SHP77 treated with DMSO at 0.1 percent for 48 hours (cell line): ENCODE measurements at regions not wholly inside any gene's neighbourhood (a gene's known extent, or its start where the extent isn't known, plus 50 kb on each side); places are given as distances from the start of the nearest gene placed in this dataset.
"Not testable (repeated sequence)": the region's sequence is repeated elsewhere in the genome, so short reads cannot be mapped to it uniquely, and the experiment has no call there.

Experiments
- DNase-seq: peaks from one replicate; lab custom pipeline; 2025; lab: John Stamatoyannopoulos, UW

DNA sequence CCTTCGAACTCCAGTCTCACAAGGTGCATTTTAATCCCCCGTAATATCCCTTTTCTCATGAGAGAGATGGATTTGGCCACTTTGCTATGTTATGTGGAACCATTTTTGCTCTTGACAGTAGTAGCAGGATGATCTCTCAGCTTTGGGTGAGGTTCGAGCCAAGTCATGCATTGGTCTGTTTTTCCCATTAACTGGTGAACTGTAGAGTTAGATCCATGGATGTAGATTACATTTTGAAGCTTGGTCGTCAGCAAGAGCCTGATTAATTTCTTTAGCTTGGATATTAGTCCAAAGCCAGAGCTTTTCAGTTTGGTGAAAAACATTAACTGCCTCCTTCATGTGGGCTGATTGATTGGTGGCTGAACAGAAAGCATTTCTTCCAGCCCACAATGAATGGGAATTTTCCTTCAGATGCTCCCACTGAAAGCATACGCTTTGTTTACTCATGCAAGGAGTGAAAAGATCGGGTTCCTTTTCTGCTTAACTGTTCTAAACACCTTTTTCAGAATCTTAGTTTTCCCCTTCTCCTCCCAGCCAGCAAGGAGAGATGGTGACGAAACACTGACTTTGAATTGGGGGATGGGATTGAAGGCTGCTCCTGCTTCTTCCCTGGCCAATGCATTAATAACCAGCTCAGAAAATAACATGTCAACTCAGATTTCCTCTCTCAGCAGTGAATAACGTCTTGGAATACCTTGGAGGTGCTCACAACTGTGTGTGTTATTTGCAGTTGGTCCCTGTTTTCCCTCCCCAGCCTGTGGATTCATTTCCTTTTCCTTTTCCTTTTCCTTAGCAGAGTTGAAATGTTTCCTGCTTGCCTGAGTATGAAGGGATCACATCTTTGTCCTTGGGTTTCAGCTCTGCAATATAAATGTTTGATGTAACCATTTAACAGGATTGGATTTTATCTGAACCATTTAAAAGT lies 351.8 kb upstream of the FZD8 start:
- no peak for DNase-seq

DNA sequence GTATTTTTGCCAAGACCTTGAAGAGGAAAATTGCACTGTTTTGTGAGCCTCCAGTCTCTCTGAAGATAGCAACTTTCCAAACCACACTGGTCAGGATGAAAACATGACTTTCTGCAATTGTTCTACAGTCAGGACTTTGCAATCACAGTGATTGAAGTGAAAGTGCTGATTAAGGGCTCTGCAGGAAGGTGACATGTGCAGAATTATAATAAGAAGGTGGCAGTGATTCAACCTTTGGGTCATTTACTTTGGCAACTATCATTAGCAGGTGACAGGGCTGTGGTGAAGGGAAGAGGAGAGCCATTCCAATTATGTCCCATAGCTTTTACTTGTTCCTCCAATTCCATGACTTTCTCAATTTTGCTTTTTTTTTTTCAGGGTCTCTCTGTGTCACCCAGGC lies 350.0 kb upstream of the FZD8 start:
- no peak for DNase-seq

DNA sequence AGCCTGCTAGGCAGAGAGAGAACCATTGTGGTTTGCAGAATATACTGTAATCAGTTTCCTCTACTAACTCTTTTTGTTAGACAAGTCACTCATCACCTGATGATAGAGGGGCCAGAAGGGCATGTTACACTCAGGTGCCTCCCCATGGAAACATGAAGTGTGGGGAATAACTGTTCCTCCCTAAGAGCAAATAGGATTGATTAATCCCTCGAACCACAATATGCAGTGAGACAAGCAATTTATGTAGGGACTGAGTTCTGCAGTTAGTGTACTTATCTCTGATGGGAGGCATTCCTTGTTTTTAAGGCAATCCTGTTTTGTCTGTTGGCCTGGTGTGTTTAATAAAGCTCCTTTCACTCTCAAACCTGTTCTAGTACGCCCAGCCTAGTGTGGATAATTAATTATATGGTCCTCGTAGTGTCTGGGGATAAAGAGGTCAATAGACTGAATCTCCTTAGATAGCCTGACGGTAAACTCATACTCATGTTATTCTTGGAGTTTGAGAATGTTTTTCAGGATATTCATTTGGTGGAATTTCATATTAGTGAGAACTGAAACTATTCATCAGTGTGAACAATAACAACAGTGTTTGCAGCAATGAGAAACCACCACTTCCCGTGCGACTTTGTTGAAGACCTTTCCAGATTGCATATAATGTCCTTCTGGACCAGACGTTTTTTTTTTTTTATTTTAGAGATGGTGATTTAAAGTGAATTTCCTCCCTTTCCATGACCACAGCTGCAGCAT lies 344.8 kb upstream of the FZD8 start:
- no peak for DNase-seq

DNA sequence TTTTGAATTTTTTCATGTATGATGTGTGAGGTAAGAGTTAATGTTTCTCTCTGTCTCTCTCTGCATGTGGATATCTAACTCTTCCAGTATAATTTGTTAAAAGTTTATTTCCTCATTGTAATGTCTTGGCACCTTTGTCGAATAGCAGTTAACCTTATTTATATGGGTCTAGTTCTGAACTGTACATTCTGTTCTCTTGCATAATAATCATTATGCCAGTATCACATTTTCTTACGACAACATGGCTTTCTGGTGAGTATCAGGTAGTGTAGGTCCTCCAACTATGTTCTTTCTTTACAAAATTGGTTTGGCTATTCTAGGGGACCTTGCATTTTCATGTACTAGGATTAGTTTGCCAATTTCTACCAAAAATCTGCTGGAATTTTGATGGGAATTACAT lies 337.0 kb upstream of the FZD8 start:
- DNase-seq: no peak

DNA sequence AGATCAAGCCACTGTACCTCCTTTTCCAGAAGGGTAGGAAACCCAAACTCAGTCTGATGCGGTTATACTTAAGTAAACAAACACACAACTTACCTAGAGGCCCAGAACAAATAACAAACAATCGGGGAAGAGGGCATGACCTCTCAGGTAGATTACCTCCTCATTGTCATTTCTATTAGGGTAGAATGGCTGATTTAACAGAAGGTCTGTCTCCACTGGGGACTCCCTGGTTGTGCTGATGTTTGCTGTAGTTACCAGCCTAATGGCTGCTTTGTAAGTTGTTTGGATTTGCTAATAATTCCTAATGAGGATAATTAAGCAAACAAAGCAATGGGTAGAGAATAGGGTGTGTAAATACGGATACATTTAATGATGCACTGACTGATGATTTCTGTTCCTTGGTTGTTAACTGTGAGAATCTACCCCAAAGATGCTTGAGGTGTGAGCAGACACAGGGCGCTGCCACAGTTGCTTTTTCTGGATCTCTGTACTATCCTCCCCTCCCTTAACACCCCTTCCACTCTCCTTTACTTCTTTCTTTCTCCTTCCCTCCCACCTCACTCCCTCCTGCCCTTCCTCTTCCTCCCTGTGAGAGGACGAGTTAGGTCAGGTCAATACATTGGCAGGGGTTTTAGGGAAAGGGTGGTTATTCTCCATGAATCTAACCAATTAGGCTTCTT lies 332.0 kb upstream of the FZD8 start:
- not testable (repeated sequence) for DNase-seq

DNA sequence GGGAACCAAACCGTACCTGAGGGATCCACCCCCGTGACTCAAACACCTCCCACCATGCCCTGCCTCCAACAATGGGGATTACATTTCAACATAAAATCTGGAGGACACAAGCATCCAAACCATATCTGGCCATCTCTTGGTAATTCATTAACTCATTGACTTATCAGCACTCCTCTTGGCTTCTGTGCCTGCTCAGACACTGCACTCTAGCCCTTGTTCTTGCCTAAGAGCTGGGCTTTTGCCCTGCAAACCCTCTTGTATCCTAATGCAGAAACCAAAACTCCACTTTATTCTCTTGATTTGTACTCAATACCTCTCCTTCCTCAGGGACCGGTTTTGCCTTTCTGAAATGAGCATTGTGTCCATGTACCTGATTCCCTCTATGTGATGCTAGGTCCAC lies 330.2 kb upstream of the FZD8 start:
- DNase-seq: no peak

DNA sequence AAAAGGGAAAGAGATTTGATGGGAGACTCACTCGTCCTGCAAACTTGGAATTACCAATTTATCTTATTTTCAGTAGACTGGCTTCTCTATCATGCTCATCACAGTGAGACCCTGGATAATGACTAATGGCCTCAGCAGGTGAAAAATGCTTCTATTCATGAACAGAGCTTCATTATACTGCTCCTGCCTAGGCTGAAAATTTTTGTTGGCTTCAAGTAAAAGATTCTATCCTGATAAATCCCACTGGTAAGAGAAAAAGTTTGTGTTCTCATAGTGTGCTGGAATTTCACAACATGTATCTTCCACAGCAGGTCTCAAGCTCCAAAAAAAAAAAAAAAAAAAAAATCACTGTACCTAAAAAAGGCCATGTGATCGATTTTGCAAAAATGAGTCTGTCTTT lies 329.3 kb upstream of the FZD8 start:
- no peak for DNase-seq

DNA sequence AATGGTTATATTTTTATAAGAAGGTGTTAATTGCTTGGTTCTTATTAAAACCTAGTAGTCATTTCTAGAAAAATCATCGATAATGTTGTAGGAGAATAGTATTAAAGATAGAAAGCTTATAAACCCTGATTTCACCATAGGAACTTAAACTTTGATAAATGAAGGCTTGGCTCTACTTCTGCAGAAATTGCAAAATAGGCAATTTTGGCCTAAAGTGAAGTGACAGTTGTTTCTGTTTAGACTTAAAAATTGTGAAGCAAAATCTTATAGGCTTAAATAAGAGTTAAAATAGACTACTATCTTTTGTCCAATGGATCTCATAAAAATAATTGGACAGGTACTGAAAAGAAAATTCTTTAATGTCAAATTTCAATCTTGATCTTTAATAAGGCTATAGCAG lies 321.6 kb upstream of the FZD8 start:
- DNase-seq: no peak

DNA sequence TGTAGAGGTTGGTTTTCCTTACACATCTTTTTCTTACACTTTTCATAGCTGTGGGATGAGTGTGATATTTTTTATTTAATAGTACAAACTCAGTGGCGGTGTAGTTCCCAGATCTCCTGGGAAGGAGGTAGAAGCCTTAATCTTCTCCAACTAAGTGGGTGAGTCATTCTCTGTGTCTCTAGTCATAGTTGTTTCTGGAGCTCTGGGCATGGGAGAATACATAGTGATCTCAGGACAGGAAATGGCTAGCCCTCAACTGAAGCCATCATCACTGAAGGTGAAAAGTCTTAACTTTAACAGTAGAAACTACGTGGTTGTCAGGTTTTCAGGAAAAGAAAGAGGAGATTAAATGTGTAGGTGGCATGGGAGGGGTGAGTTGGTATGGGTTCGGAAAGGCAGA lies 319.4 kb upstream of the FZD8 start:
- DNase-seq: no peak

DNA sequence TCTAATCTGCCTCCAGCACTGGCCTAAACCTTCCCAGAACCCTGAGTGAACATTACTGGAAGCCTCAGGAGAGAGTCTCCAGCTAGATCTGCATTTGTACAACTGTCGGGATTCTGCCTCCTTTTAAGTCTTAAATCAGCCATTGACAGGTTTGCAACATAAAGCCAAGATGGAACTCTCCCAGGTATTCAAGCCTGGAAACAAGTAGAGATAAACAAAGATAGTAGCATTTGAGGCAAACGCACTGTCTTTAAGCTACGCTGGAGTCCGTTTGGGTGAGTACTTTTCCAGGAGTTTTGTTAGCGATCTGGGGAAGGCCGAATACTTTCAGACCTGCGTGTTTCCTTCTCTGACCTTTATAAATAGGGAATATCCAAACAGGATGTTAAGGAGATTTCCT lies 317.2 kb upstream of the FZD8 start:
- no peak for DNase-seq

DNA sequence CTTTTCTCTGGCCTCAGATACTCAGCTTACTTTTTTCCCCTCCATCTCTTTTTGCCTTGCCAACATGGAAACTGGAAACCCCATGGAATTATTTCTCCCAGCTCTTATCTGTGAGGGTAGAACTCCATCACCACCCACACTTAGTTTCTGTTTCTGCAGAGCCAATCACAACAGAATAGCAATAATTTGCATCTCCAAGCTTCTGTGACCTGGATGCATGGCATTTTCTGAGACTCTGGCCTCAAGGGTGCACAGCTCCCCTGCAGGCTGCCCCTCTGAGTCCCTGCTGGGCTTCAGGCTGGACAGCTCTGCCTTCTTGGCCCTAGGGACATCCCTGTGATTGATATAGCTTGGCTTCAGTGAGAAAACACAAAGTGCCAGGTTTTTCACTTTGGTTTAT lies 316.5 kb upstream of the FZD8 start:
- not testable (repeated sequence) for DNase-seq

DNA sequence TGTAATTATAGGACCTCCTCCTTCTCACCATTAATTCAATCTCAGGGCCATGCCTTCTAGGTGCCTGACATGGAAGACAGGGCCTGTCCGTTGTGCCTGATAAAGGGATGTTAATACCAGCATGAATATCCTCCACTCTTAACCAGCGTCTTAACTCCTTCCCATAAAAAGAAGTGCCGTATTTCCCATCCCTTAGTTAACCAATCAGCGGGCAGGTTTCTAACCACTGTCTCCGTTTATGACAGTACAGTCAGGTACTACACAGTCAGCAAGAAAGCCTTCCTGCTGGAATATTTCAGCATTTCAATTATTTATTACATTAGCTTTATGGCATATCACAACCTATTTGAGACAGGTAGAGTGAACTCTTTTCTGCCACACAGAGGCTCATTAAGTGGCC lies 308.6 kb upstream of the FZD8 start:
- DNase-seq: no peak

DNA sequence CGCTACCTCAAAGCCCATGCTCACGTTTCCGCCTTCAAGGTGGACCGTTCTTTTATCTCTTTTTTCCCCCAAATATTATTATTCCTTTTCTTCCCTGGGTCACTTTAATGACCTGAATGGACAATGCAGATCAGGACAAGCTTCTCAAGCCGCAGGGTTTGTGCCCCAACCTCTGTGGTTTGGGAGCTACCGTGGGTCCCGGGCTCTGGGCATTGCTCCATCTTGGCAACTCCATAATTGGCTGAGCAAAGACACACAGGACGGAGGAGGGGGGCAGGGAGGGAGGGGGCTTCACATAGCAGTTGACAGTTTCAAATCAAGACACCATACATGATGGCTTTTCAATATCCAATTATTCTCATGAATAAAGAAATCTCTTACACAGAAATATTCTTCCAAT lies 308.1 kb upstream of the FZD8 start:
- no peak for DNase-seq

DNA sequence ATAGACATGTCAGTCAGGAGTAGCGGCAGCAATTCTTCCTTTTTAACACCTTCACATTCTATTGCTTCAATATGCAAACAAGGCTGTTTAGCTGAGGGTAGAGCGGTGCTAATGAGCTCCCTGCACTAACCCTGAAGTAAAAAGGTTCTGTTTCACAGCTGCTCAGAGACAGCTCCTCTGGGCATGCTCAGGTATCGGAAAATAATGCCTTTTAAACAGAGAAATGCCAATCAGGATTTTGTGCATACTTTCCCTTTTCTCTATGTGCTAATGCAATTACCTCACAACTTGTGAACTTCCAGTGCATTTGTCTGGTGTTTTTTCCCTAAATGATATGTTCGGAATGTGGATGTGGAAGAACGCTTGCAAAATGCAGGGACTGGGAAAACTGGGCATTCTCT lies 307.7 kb upstream of the FZD8 start:
- DNase-seq: no peak

DNA sequence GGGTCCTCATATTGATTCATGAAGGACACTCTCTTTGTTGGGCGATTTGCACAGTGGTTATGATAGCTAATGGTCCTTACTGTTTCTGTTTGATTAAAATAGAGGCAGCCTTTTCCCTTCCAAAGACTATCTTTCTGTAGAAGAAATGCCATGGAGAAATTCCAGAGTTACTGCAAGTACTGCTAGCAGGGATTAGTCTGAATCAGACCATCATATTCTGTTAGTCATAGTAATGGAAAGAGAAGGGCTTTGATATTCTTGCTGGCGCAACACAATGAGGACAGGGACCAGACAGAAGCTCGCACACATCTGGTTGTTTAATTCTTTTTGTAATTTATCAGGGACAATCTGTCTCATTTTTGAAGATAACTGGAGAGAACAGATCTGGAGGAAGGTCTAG lies 304.5 kb upstream of the FZD8 start:
- DNase-seq: no peak

DNA sequence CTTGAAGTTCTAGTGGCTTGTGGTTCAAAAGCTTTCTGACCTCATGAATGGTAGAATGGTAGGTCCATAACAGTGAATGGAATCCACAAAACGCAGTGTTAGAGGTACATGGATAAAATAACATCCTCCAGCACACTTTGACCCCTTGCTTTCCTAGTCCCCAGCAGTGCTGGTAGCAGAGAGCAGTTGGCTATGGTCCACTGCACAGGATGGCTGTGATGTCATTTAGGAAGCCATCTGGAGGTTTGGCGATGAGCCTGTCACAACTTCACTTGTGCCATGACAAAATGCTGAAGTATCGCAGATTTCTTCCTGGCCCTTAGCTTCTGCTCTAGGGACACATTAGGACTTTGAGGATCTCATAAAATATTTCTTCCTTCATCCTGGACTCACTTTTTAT lies 300.0 kb upstream of the FZD8 start:
- DNase-seq: no peak

DNA sequence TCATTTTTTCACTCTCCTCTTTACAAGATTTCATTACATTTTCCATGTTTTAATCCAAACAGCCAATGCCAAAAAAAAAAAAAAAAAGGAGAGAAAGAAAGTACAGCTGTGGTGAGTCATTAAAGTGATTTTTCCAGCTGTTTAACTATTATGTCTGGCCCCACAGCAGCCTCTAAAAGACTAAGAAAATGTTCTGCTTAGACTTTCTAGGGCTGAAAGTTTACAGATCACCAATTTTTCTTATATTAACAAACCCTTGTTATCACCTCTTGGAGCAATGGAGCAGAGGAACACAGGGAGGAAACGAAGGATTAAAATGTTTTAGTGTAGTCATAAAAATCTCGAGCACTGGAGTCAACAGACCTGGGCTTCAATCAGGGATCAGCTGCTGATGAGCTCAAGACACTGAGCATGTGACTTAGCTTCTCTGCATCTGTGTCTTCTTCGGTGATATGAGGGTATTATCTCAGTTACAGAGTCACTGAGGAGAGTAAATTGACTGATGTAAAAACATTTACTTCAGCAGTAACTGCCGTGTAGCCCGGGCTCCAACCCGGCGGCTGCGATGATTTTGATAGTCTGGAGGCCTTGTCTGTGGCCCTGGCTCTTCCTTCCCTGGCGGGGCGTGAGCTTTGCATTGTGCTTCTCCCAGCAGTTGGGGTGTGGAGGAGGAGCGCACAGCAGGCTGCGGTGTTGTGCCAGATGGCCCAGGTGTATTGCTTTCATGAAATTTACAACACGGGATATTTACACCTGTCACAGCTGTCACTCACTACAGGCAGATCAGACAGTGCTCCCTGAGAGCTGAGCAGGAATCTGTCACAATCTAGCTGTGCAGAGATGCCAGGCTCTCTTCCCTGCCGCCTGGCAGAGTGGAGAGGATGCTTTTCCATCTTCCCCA lies 298.3 kb upstream of the FZD8 start:
- no peak for DNase-seq

DNA sequence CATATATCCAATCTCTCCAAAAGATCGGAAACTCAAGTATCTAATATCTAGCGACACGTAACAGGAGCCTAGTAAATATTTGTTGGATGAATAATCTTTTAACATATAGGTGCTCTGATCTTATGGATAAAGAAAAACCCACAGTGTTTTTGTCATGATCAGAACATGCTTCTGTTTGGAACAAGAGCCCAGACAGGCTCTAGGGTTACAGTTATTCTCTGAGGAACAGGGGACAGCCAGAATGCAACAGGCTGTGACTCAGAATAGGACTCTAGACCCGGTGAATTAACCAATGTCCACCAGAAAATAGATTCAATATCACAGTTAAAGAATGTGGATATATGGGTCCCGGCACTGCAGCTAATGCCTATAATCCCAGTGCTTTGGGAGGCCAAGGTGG lies 296.1 kb upstream of the FZD8 start:
- no peak for DNase-seq

DNA sequence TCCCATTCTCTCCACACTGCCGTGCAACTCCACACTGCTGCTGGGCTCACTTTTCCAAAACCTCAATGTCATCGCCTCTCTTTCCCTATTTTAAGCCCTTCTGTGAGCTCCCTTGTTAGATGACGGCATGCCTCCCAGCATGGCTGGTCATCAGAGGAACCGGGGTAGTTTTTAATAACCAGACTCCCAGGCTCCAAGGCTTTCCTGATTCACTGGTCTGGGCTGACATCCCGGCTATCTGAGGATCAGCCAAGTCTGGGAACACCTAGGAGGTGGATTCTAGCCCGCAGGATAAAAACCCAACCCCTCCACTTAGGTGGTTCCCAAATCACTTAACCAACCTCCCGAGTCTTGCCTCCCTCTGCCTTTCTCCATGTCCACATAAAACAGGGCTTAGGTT lies 295.4 kb upstream of the FZD8 start:
- DNase-seq: no peak

DNA sequence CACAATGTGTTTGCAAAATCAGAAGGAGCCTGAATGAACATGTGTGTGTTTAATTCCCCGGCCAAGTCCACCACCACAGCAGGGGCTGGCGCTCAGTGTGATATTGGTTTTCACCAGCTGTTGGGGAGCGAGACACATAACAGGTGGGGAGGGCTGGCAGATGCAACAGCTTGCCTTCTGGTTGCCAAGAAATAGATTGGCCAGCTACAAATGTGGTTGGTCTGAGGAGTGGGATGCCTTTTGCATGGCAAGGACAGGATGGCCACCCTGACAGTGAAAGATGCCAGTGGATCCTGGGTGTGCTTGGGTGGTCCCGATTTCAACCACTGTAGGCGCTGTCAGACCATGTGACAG lies 292.5 kb upstream of the FZD8 start:
- DNase-seq: no peak

DNA sequence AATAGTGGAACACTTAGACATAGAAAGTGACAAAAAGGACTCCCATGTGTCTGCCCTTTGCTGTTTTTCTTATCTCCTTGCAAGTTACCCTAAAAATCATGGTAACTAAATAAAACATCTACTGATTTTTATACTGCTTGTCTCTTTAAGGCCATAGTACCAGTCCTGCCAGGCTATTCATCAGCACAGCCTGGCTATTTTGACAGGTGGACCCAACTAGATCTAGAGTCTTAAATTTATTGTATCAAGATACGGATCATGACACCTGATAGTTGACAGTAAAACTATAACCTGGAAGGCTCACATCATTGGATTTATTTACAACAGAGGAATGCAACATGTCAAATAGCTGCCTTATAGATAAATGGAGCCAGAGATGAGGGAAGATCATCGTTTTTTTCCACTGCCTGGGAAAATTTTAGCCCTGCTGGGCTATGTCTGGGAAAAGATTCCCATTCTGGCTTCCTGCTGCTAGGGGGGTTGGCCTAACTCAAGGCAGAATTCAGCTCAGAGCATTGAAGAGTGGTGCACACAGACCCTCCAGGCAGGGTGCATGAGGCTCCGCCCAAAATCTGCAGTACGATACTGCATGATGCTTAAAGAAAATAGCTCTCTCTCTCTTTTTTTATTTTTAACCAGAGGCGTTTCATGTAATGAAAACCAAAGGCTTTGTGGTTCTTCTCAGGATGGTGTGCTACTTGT lies 292.0 kb upstream of the FZD8 start:
- no peak for DNase-seq
